Trophoblast cell (in vitro differentiated cells and primary cell): ENCODE measurements at regions not wholly inside any gene's neighbourhood (a gene's known extent, or its start where the extent isn't known, plus 50 kb on each side); places are given as distances from the start of the nearest gene placed in this dataset.
A peak's percentile ranks its signal among the peaks of the same experiment; 100 is the strongest.

Experiments
- DNase-seq, 2 donors: peaks; one replicate each; pipeline ENCODE4 v3.0.0-alpha.2; 2016
- H2AFZ ChIP-seq: 2 replicates; pipeline ENCODE4 v1.6.1; 2013; ENCODE audit warnings: low read length, moderate library complexity, mild to moderate bottlenecking; ENCODE audit not compliant: insufficient read depth, poor library complexity
- H2AK5ac ChIP-seq: 2 replicates; pipeline ENCODE4 v1.6.1; 2013; ENCODE audit warnings: mild to moderate bottlenecking, low read length
- H2BK120ac ChIP-seq: 2 replicates; pipeline ENCODE4 v1.6.1; 2013; ENCODE audit warnings: low read length, mild to moderate bottlenecking, moderate library complexity; ENCODE audit not compliant: insufficient read depth, poor library complexity
- H2BK12ac ChIP-seq: 2 replicates; pipeline ENCODE4 v1.6.1; 2013; ENCODE audit warnings: mild to moderate bottlenecking, low read length, moderate library complexity
- H2BK5ac ChIP-seq: 2 replicates; pipeline ENCODE4 v1.6.1; 2013; ENCODE audit warnings: low read length, low read depth, moderate library complexity, mild to moderate bottlenecking; ENCODE audit not compliant: poor library complexity
- H3K14ac ChIP-seq: 2 replicates; pipeline ENCODE4 v1.6.1; 2013; ENCODE audit warnings: mild to moderate bottlenecking, low read length
- H3K18ac ChIP-seq: 2 replicates; pipeline ENCODE4 v1.6.1; 2013; ENCODE audit warnings: mild to moderate bottlenecking, low read length
- H3K23ac ChIP-seq: 2 replicates; pipeline ENCODE4 v1.6.1; 2013; ENCODE audit warnings: low read length
- H3K27ac ChIP-seq: 2 replicates; pipeline ENCODE4 v1.5.1; 2013; ENCODE audit warnings: low read depth, mild to moderate bottlenecking, inconsistent platforms, low read length, moderate library complexity
- H3K27me3 ChIP-seq: 2 replicates; pipeline ENCODE4 v1.6.1; 2013; ENCODE audit warnings: inconsistent platforms, mild to moderate bottlenecking, low read length, moderate library complexity; ENCODE audit not compliant: insufficient read depth
- H3K36me3 ChIP-seq, 2 experiments: 1 replicate in 1 of 2; 2 replicates in 1 of 2; pipeline ENCODE4 v1.6.1; 2013; ENCODE audit warnings: low read length in 2 of 2, mild to moderate bottlenecking in 2 of 2, moderate library complexity in 1 of 2; ENCODE audit not compliant: insufficient read depth in 2 of 2, control insufficient read depth in 1 of 2
- H3K4ac ChIP-seq: 2 replicates; pipeline ENCODE4 v1.6.1; 2013; ENCODE audit warnings: low read depth, mild to moderate bottlenecking, low read length, moderate library complexity
- H3K4me1 ChIP-seq, 2 experiments: 1 replicate in 1 of 2; 2 replicates in 1 of 2; pipeline ENCODE4 v1.6.1; 2013; ENCODE audit warnings: low read length in 2 of 2, mild to moderate bottlenecking in 2 of 2, moderate library complexity in 1 of 2; ENCODE audit not compliant: insufficient read depth in 2 of 2, control insufficient read depth in 1 of 2
- H3K4me2 ChIP-seq: 2 replicates; pipeline ENCODE4 v1.6.1; 2013; ENCODE audit warnings: inconsistent platforms, mild to moderate bottlenecking, low read length, moderate library complexity
- H3K4me3 ChIP-seq: 2 replicates; pipeline ENCODE4 v1.5.1; 2013; ENCODE audit warnings: mild to moderate bottlenecking, low read depth, low read length, inconsistent platforms
- H3K79me1 ChIP-seq: one replicate; pipeline ENCODE4 v1.6.1; 2013; ENCODE audit warnings: low read length
- H3K79me2 ChIP-seq: 2 replicates; pipeline ENCODE4 v1.6.1; 2013; ENCODE audit warnings: low read length, mild to moderate bottlenecking; ENCODE audit not compliant: control insufficient read depth, insufficient read depth, poor library complexity
- H3K9ac ChIP-seq: 2 replicates; pipeline ENCODE4 v1.6.1; 2013; ENCODE audit warnings: mild to moderate bottlenecking, low read length
- H3K9me3 ChIP-seq: 2 replicates; pipeline ENCODE4 v1.6.1; 2013; ENCODE audit warnings: low read depth, mild to moderate bottlenecking, control low read depth, inconsistent platforms, low read length; ENCODE audit not compliant: insufficient read depth
- H4K12ac ChIP-seq: 2 replicates; pipeline ENCODE4 v1.6.1; 2013; ENCODE audit warnings: low read depth, mild to moderate bottlenecking, low read length, moderate library complexity
- H4K8ac ChIP-seq: 2 replicates; pipeline ENCODE4 v1.6.1; 2013; ENCODE audit warnings: low read depth, mild to moderate bottlenecking, low read length, moderate library complexity
- H4K91ac ChIP-seq: one replicate; pipeline ENCODE4 v1.6.1; 2013; ENCODE audit warnings: low read depth, mild to moderate bottlenecking, low read length, moderate library complexity
- WGBS: extraction: QIAGEN DNeasy Blood & Tissue Kit; methylation state at CpG from one replicate; pipeline ENCODE4 v1.1.7; 2013; ENCODE audit warnings: missing lambda C conversion rate; ENCODE audit not compliant: insufficient read length, insufficient coverage; ENCODE audit errors: extremely low coverage; 5-methylcytosine and 5-hydroxymethylcytosine counted together

DNA sequence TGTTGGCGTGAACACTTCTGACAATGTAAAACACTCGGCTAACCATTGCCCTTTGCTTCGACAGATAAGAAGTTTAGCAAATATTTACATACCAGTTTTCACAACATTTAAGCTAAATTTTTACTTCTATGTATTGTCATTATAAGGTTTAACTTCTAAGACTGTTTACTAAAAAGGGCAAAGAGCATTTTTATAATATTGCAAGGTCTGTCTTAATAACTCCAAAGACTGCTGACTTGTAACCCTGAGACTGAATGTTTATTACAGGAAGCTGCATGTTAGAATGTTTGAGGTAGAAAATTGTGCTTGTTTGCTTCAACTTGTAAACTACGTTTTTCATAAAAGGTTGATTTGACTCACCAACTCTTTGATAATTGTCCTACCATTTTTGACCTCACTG lies 213.2 kb upstream of the RPS6KA3 start:
- H4K91ac ChIP-seq = no peak overlapping the region
- no peak for DNase-seq
- WGBS = no CpG with 5 or more reads among the region's 4 CpGs
- H3K4me2 ChIP-seq = no peak overlapping the region
- H3K18ac ChIP-seq = no peak overlapping the region
- no peak overlapping the region for H4K8ac ChIP-seq
- no peak overlapping the region for H3K4me3 ChIP-seq
- no peaks in the 10 kb centered on the region for H3K79me1 ChIP-seq
- no peak overlapping the region for H2BK5ac ChIP-seq
- H2AFZ ChIP-seq = no peak overlapping the region
- no peak overlapping the region for H3K27ac ChIP-seq
- no peak overlapping the region for H3K14ac ChIP-seq
- H3K4me1 ChIP-seq = peaks cover 0 to 3% of the 10 kb centered on the region in 2 experiments
- no peak overlapping the region for H2BK120ac ChIP-seq
- no peak overlapping the region for H4K12ac ChIP-seq
- no peaks in the 10 kb centered on the region for H3K9me3 ChIP-seq
- no peak overlapping the region for H2AK5ac ChIP-seq
- H3K36me3 ChIP-seq = no peaks in the 10 kb centered on the region
- no peak overlapping the region for H3K9ac ChIP-seq
- no peak overlapping the region for H2BK12ac ChIP-seq
- H3K23ac ChIP-seq = no peak overlapping the region
- no peaks in the 10 kb centered on the region for H3K27me3 ChIP-seq
- no peak overlapping the region for H3K4ac ChIP-seq
- H3K79me2 ChIP-seq = no peaks in the 10 kb centered on the region

DNA sequence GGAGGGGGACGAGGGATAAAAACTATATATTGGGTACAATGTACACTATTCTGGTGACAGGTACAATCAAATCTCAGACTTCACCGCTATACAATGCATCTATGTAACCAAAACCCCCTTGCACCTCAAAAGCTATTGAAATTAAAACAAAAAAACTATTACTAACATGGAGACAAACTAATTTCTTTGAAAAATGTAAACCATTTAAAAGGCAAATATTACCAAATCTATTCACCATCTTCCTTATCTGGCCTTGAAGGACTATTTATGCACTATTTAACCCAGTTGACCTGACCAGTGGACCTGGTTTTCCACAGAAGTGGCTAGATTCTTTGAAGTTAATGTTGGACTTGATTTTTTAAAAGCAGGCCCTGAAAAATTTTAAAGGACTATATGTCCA lies 212.3 kb upstream of the RPS6KA3 start:
- no peak overlapping the region for H3K9ac ChIP-seq
- no peak for DNase-seq
- WGBS = no CpG with 5 or more reads among the region's 2 CpGs
- H3K9me3 ChIP-seq = no peaks in the 10 kb centered on the region
- H3K27ac ChIP-seq = no peak overlapping the region
- H2BK120ac ChIP-seq = no peak overlapping the region
- peaks cover 0 to 3% of the 10 kb centered on the region in 2 experiments for H3K4me1 ChIP-seq
- H2BK5ac ChIP-seq = no peak overlapping the region
- no peak overlapping the region for H4K12ac ChIP-seq
- no peaks in the 10 kb centered on the region for H3K27me3 ChIP-seq
- H2BK12ac ChIP-seq = no peak overlapping the region
- no peak overlapping the region for H3K23ac ChIP-seq
- H3K4me3 ChIP-seq = no peak overlapping the region
- H3K4me2 ChIP-seq = no peak overlapping the region
- no peak overlapping the region for H3K18ac ChIP-seq
- H3K36me3 ChIP-seq = no peaks in the 10 kb centered on the region
- H3K4ac ChIP-seq = no peak overlapping the region
- no peak overlapping the region for H4K8ac ChIP-seq
- no peak overlapping the region for H3K14ac ChIP-seq
- no peaks in the 10 kb centered on the region for H3K79me1 ChIP-seq
- no peak overlapping the region for H4K91ac ChIP-seq
- H2AK5ac ChIP-seq = no peak overlapping the region
- H2AFZ ChIP-seq = no peak overlapping the region
- no peaks in the 10 kb centered on the region for H3K79me2 ChIP-seq

DNA sequence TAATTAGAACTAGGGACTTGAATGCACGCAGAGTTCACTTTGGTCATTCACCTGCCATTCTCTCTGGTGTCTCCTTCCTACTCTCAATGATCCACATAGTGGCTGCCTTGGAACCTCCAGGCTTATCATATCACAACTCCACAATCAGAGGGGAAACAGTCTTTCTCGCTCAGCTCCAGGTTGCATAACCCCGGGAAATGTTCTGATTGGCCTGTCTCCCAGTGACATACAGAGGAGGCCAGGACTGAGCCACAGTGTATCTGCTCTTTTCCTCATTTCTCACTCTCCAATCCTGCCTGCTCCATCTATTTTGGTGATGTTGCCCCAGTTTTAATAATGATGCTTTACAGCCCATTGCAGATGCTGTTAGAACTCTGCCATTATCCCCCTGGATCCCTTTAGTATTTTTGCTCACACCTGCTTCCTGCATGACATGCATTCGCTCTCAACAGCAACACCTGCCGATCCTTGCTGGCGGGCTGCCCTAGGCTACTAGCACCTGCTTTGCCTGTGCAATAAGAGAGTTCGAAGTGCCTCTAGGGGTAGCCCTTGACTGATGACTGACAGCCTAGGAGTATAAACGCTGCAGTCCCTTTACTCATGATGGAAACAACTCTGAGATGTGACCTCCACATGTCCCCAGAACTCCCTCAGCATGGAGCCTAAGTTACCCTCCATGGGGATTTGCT lies 211.3 kb upstream of the RPS6KA3 start:
- no peak overlapping the region for H3K4ac ChIP-seq
- no peak overlapping the region for H2AFZ ChIP-seq
- no peak overlapping the region for H3K14ac ChIP-seq
- no peak overlapping the region for H3K27ac ChIP-seq
- no peak overlapping the region for H3K23ac ChIP-seq
- no peak overlapping the region for H2BK12ac ChIP-seq
- H3K27me3 ChIP-seq = no peaks in the 10 kb centered on the region
- no peak overlapping the region for H3K18ac ChIP-seq
- H2BK120ac ChIP-seq = no peak overlapping the region
- peak in 1 of 2 donors; percentile 1 for DNase-seq
- H3K9me3 ChIP-seq = no peaks in the 10 kb centered on the region
- no peak overlapping the region for H3K4me3 ChIP-seq
- no peak overlapping the region for H2AK5ac ChIP-seq
- no peaks in the 10 kb centered on the region for H3K36me3 ChIP-seq
- H4K8ac ChIP-seq = no peak overlapping the region
- no CpG with 5 or more reads among the region's 8 CpGs for WGBS
- no peak overlapping the region for H2BK5ac ChIP-seq
- H3K79me1 ChIP-seq = no peaks in the 10 kb centered on the region
- no peak overlapping the region for H3K4me2 ChIP-seq
- H3K79me2 ChIP-seq = no peaks in the 10 kb centered on the region
- no peak overlapping the region for H4K91ac ChIP-seq
- no peak overlapping the region for H4K12ac ChIP-seq
- peaks cover 0 to 3% of the 10 kb centered on the region in 2 experiments for H3K4me1 ChIP-seq
- H3K9ac ChIP-seq = no peak overlapping the region

DNA sequence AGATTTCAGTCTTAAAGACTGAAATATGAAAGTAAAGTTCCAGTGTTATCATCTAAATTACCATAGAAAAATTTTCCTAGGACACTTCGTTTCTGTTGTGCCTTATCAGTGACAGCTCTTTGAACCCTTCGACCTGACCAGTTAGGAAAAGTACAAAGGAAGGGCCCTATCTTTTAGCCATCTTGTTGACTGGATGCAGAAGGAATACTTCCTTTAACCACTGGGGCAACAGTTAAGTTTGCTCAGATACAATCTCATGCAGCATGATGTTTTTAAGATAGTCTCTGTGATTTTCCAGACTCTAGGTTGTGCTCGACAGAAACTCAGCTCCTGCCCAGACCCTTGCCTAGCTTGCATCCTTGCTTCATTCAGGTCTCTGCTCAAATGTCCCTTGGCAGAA lies 210.5 kb upstream of the RPS6KA3 start:
- no peak overlapping the region for H2BK12ac ChIP-seq
- H3K18ac ChIP-seq = no peak overlapping the region
- H4K91ac ChIP-seq = no peak overlapping the region
- no peak overlapping the region for H3K4me2 ChIP-seq
- no peak overlapping the region for H3K23ac ChIP-seq
- no peak overlapping the region for H2AK5ac ChIP-seq
- H3K36me3 ChIP-seq = no peaks in the 10 kb centered on the region
- H2AFZ ChIP-seq = no peak overlapping the region
- no peaks in the 10 kb centered on the region for H3K9me3 ChIP-seq
- H3K79me1 ChIP-seq = no peaks in the 10 kb centered on the region
- no peak overlapping the region for H3K4ac ChIP-seq
- H2BK5ac ChIP-seq = no peak overlapping the region
- no peaks in the 10 kb centered on the region for H3K79me2 ChIP-seq
- no peak overlapping the region for H4K8ac ChIP-seq
- peaks cover 0 to 3% of the 10 kb centered on the region in 2 experiments for H3K4me1 ChIP-seq
- DNase-seq = no peak
- no peak overlapping the region for H2BK120ac ChIP-seq
- WGBS = no CpG with 5 or more reads among the region's 3 CpGs
- H3K4me3 ChIP-seq = no peak overlapping the region
- no peak overlapping the region for H3K14ac ChIP-seq
- no peak overlapping the region for H3K9ac ChIP-seq
- H3K27me3 ChIP-seq = no peaks in the 10 kb centered on the region
- H3K27ac ChIP-seq = no peak overlapping the region
- H4K12ac ChIP-seq = no peak overlapping the region
